HL-60 (cell line): ENCODE measurements at regions not wholly inside any gene's neighbourhood (a gene's known extent, or its start where the extent isn't known, plus 50 kb on each side); places are given as distances from the start of the nearest gene placed in this dataset.

ENCODE experiments used
- DNase-seq, 2 experiments: peaks; one replicate each; pipeline ENCODE4 v3.0.0-alpha.2; 2010 to 2020; ENCODE audit warnings: low read depth in 1 of 2, low spot score in 1 of 2
- H3K27ac ChIP-seq: fragments of 250-450 bp; sonication (Bioruptor Pico); replicated peaks from 2 replicates; pipeline ENCODE4 v1.5.1; 2020; ENCODE audit warnings: mild to moderate bottlenecking, moderate library complexity
- H3K27me3 ChIP-seq: fragments of 250-450 bp; sonication (Bioruptor Pico); 2 replicates; pipeline ENCODE4 v1.5.1; 2021; ENCODE audit warnings: mild to moderate bottlenecking, moderate library complexity; ENCODE audit not compliant: insufficient read depth, poor library complexity, severe bottlenecking
- H3K4me3 ChIP-seq: replicated peaks from 2 replicates; pipeline ENCODE4 v1.5.1; 2011; ENCODE audit warnings: mild to moderate bottlenecking, control low read depth, low read length; ENCODE audit not compliant: insufficient read depth
- CTCF ChIP-seq: IDR thresholded peaks from one replicate; pipeline ENCODE4 v1.5.1; 2011; ENCODE audit warnings: low read length, control low read depth, inconsistent platforms; ENCODE audit not compliant: insufficient read depth
- GABPA ChIP-seq: IDR thresholded peaks from 2 replicates; pipeline ENCODE4 v1.6.1; 2012; ENCODE audit warnings: low read depth
- POLR2AphosphoS5 ChIP-seq: IDR thresholded peaks from 2 replicates; pipeline ENCODE4 v1.6.1; 2012; ENCODE audit warnings: low read depth
- REST ChIP-seq: IDR thresholded peaks from 2 replicates; pipeline ENCODE4 v1.6.1; 2012; ENCODE audit warnings: low read depth; ENCODE audit not compliant: insufficient replicate concordance
- SPI1 ChIP-seq: IDR thresholded peaks from 2 replicates; pipeline ENCODE4 v1.6.1; 2012; ENCODE audit warnings: low read depth, mild to moderate bottlenecking, borderline replicate concordance

- no peak overlapping the region for H3K27ac ChIP-seq
- no peaks in the 10 kb centered on the region for H3K27me3 ChIP-seq
- DNase-seq: no peak
- no peak overlapping the region for H3K4me3 ChIP-seq
- no peak for TF ChIP-seq GABPA
- TF ChIP-seq REST: no peak
- no peak for TF ChIP-seq CTCF
- TF ChIP-seq SPI1: no peak
- no peak for TF ChIP-seq POLR2AphosphoS5
Measured at GRCh38 chr6:170042123-170042522, 248.8 kb downstream of the DLL1 start.

- DNase-seq: no peak
- Histone ChIP-seq H3K27ac (no peak overlapping the region), H3K4me3 (no peak overlapping the region), H3K27me3 (no peaks in the 10 kb centered on the region)
- TF ChIP-seq CTCF (no peak), GABPA (no peak), SPI1 (no peak), REST (no peak), POLR2AphosphoS5 (no peak)
Measured at GRCh38 chr6:170041526-170041925, 249.4 kb downstream of the DLL1 start.

- DNase-seq: no peak
- Histone ChIP-seq H3K27ac (no peak overlapping the region), H3K27me3 (no peaks in the 10 kb centered on the region), H3K4me3 (no peak overlapping the region)
- TF ChIP-seq CTCF (no peak), SPI1 (no peak), POLR2AphosphoS5 (no peak), REST (no peak), GABPA (no peak)
Measured at GRCh38 chr6:170040906-170041305, 250.0 kb downstream of the DLL1 start.
